Fibroblast of lung (primary cell): ENCODE measurements at regions not wholly inside any gene's neighbourhood (a gene's known extent, or its start where the extent isn't known, plus 50 kb on each side); places are given as distances from the start of the nearest gene placed in this dataset.

ENCODE experiments used
- DNase-seq, 2 donors: peaks; one replicate each; pipeline versions ENCODE4 v3.0.0 to v3.0.0-alpha.2; 2010; ENCODE audit warnings: low read depth in 2 of 2
- H2AFZ ChIP-seq: 2 replicates; pipeline ENCODE4 v1.5.1; 2012; ENCODE audit warnings: low read length, control low read depth, inconsistent platforms
- H3K27ac ChIP-seq: 2 replicates; pipeline ENCODE4 v1.5.1; 2011; ENCODE audit warnings: low read length, control low read depth; ENCODE audit not compliant: insufficient read depth
- H3K27me3 ChIP-seq: 2 replicates; pipeline ENCODE4 v1.5.1; 2011; ENCODE audit warnings: mild to moderate bottlenecking, low read length; ENCODE audit not compliant: control insufficient read depth, insufficient read depth
- H3K36me3 ChIP-seq: 2 replicates; pipeline ENCODE4 v1.5.1; 2011; ENCODE audit warnings: low read length; ENCODE audit not compliant: control insufficient read depth, insufficient read depth
- H3K4me1 ChIP-seq: 2 replicates; pipeline ENCODE4 v1.5.1; 2011; ENCODE audit warnings: low read length; ENCODE audit not compliant: control insufficient read depth, insufficient read depth; ENCODE audit errors: extremely low read depth
- H3K4me2 ChIP-seq: 2 replicates; pipeline ENCODE4 v1.5.1; 2011; ENCODE audit warnings: low read length, control low read depth; ENCODE audit not compliant: insufficient read depth; ENCODE audit errors: extremely low read depth
- H3K4me3 ChIP-seq, 4 experiments: fragments of 200-600 bp in 1 of 4; sonication (generic) in 1 of 4; replicated peaks in 1 of 4; 2 replicates each; pipeline ENCODE4 v1.5.1; 2011 to 2016; ENCODE audit warnings: low read length in 4 of 4, low read depth in 3 of 4, mild to moderate bottlenecking in 3 of 4, control low read depth in 2 of 4, inconsistent platforms in 1 of 4, mixed read lengths in 1 of 4; ENCODE audit not compliant: insufficient read depth in 1 of 4; ENCODE audit errors: control extremely low read depth in 1 of 4
- H3K79me2 ChIP-seq: 2 replicates; pipeline ENCODE4 v1.5.1; 2012; ENCODE audit warnings: mild to moderate bottlenecking, low read length, inconsistent platforms; ENCODE audit not compliant: control insufficient read depth, insufficient read depth
- H3K9ac ChIP-seq: 2 replicates; pipeline ENCODE4 v1.5.1; 2011; ENCODE audit warnings: mild to moderate bottlenecking, low read length, control low read depth; ENCODE audit not compliant: insufficient read depth
- H3K9me3 ChIP-seq: 2 replicates; pipeline ENCODE4 v1.5.1; 2012; ENCODE audit warnings: low read depth, low read length; ENCODE audit not compliant: control insufficient read depth, insufficient read depth
- H4K20me1 ChIP-seq: 2 replicates; pipeline ENCODE4 v1.5.1; 2011; ENCODE audit warnings: low read length; ENCODE audit not compliant: control insufficient read depth, insufficient read depth; ENCODE audit errors: extremely low read depth
- EZH2 ChIP-seq: IDR thresholded peaks from 2 replicates; pipeline ENCODE4 v1.5.1; 2012; ENCODE audit warnings: low read length, control low read depth, mild to moderate bottlenecking; ENCODE audit errors: missing control alignments
- TF ChIP-seq, protein P1 (sequence below), 2 donors: IDR thresholded peaks in 1 of 2; conservative IDR thresholded peaks in 1 of 2; 1 replicate in 1 of 2; 2 replicates in 1 of 2; pipeline ENCODE4 v1.5.1; 2011 to 2012; ENCODE audit warnings: low read length in 2 of 2, control low read depth in 1 of 2, inconsistent platforms in 1 of 2, low read depth in 1 of 2, mild to moderate bottlenecking in 1 of 2

GRCh38 chr4:52248820-52249219 lies 197.7 kb downstream of the SPATA18 start:
- H3K9me3 ChIP-seq = no peaks in the 10 kb centered on the region
- H3K79me2 ChIP-seq = no peaks in the 10 kb centered on the region
- TF ChIP-seq EZH2 = no peak
- TF ChIP-seq, protein P1, sequence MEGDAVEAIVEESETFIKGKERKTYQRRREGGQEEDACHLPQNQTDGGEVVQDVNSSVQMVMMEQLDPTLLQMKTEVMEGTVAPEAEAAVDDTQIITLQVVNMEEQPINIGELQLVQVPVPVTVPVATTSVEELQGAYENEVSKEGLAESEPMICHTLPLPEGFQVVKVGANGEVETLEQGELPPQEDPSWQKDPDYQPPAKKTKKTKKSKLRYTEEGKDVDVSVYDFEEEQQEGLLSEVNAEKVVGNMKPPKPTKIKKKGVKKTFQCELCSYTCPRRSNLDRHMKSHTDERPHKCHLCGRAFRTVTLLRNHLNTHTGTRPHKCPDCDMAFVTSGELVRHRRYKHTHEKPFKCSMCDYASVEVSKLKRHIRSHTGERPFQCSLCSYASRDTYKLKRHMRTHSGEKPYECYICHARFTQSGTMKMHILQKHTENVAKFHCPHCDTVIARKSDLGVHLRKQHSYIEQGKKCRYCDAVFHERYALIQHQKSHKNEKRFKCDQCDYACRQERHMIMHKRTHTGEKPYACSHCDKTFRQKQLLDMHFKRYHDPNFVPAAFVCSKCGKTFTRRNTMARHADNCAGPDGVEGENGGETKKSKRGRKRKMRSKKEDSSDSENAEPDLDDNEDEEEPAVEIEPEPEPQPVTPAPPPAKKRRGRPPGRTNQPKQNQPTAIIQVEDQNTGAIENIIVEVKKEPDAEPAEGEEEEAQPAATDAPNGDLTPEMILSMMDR (conservative IDR thresholded peaks at IDR 0.05 in 1 of 2, IDR thresholded peaks at IDR 0.05 in 1 of 2; ENCODE audit: low read depth in 1 of 2, low read length in 2 of 2) = no peak
- no peak for DNase-seq
- H3K4me1 ChIP-seq = no peaks in the 10 kb centered on the region
- no peak overlapping the region for H3K4me3 ChIP-seq
- no peaks in the 10 kb centered on the region for H4K20me1 ChIP-seq
- H3K27me3 ChIP-seq = no peaks in the 10 kb centered on the region
- H3K9ac ChIP-seq = no peak overlapping the region
- H3K27ac ChIP-seq = no peak overlapping the region
- no peaks in the 10 kb centered on the region for H3K36me3 ChIP-seq
- no peak overlapping the region for H3K4me2 ChIP-seq
- H2AFZ ChIP-seq = no peak overlapping the region

DNA sequence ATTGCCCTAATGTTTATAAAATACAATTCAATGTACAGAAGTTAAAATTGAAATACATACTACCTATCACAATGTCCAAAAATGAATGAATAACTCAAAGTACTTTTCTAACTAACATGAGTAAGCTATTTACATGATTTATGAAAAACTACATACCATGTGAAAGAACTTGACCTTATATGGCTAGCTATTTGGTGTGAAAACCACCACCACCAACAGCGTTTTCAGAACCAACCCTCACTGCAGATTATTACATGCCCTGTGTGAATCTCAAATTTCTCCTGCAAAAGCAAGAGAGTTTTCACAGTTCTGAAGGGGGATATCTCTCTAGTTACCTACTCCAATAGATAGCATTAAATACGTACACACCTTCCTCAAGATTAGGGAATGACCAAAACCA lies 198.5 kb downstream of the SPATA18 start:
- no peaks in the 10 kb centered on the region for H3K9me3 ChIP-seq
- no peak overlapping the region for H3K27ac ChIP-seq
- DNase-seq = no peak
- no peaks in the 10 kb centered on the region for H3K79me2 ChIP-seq
- no peaks in the 10 kb centered on the region for H4K20me1 ChIP-seq
- H3K4me3 ChIP-seq = no peak overlapping the region
- H2AFZ ChIP-seq = no peak overlapping the region
- no peaks in the 10 kb centered on the region for H3K36me3 ChIP-seq
- H3K4me2 ChIP-seq = no peak overlapping the region
- H3K9ac ChIP-seq = no peak overlapping the region
- H3K27me3 ChIP-seq = no peaks in the 10 kb centered on the region
- no peaks in the 10 kb centered on the region for H3K4me1 ChIP-seq
- TF ChIP-seq, protein P1 (conservative IDR thresholded peaks at IDR 0.05 in 1 of 2, IDR thresholded peaks at IDR 0.05 in 1 of 2; ENCODE audit: low read depth in 1 of 2, low read length in 2 of 2) = no peak
- TF ChIP-seq EZH2 = no peak

GRCh38 chr4:52250154-52250553 lies 199.1 kb downstream of the SPATA18 start:
- Histone ChIP-seq H3K4me2 (no peak overlapping the region), H3K9me3 (no peaks in the 10 kb centered on the region), H3K36me3 (no peaks in the 10 kb centered on the region), H2AFZ (no peak overlapping the region), H3K27ac (no peak overlapping the region), H4K20me1 (no peaks in the 10 kb centered on the region), H3K4me3 (no peak overlapping the region), H3K79me2 (no peaks in the 10 kb centered on the region), H3K4me1 (no peaks in the 10 kb centered on the region), H3K9ac (no peak overlapping the region), H3K27me3 (no peaks in the 10 kb centered on the region)
- no peak for TF ChIP-seq EZH2
- TF ChIP-seq, protein P1 (conservative IDR thresholded peaks at IDR 0.05 in 1 of 2, IDR thresholded peaks at IDR 0.05 in 1 of 2; ENCODE audit: low read depth in 1 of 2, low read length in 2 of 2) = no peak
- no peak for DNase-seq
